ENCODE measurements at regions not wholly inside any gene's neighbourhood (a gene's known extent, or its start where the extent isn't known, plus 50 kb on each side); places are given as distances from the start of the nearest gene placed in this dataset.
"Not testable (repeated sequence)": the region's sequence is repeated elsewhere in the genome, so short reads cannot be mapped to it uniquely, and the experiment has no call there.

DNA sequence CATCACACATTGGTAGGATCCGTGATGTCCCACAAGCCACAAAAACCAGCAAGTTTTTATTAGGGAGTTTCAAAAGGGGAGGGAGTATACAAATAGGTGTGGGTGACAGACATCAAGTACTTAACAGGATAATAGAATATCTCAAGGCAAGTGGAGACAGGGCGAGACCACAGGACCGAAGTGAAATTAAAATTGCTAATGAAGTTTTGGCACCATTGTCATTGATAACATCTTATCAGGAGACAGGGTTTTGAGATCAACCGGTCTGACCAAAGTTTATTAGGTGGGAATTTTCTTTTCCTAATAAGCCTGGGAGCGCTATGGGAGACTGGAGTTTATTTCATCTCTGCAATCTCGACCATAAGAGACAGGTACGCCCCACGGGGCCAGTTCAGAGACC, 178.5 kb downstream of the OTOP1 start:
- DNase-seq, result not testable (repeated sequence)

GRCh38 chr4:4050781-4051180, 175.9 kb downstream of the OTOP1 start:
- DNase-seq, result not testable (repeated sequence)

DNA sequence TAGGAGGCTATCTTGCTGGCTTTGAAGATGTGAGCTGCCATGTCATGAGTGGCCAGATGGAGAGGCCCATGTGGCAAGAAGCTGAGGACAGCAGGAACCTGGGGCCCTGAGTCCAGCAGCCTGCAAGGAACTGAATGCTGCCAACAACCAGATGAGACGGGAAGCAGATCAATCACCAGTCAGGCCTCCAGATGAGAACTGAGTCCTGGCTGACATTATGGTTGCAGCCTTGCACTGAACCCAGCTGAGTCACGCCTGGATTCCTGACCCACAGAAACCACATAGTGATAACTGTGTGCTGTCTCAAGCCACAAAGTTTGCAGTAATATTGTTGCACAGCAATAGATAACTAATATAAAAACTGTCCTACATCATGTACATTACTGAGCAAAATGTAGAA, 173.8 kb downstream of the OTOP1 start:
- not testable (repeated sequence) for DNase-seq

- not testable (repeated sequence) for DNase-seq
Observed at GRCh38 chr4:4057226-4057625, 169.5 kb downstream of the OTOP1 start.

- not testable (repeated sequence) for DNase-seq
Observed at GRCh38 chr4:4084171-4084570, 142.6 kb downstream of the OTOP1 start.

- DNase-seq, result not testable (repeated sequence)
Observed at GRCh38 chr4:4089716-4090419, 136.9 kb downstream of the OTOP1 start.

DNA sequence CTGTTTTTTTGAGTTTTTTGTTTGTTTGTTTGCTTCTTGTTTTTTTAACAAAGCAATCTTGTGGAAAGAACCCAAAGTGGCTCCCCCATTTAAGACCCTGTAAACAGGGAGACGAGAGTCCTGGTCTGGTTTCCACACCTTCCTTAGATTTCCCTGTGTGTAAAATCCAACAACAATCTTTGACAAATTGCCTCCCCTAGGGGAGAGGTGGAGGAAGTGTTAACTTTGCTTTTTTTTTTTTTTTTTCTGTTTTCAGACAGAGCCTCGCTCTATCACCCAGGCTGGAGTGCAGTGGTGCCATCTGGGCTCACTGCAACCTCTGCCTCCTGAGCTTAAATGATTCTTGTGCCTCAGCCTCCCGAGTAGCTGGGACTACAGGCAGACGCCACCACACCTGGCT, 136.0 kb downstream of the OTOP1 start:
- not testable (repeated sequence) for DNase-seq

- not testable (repeated sequence) for DNase-seq
Observed at GRCh38 chr4:4092159-4092558, 134.6 kb downstream of the OTOP1 start.

GRCh38 chr4:4099610-4100009, 127.1 kb downstream of the OTOP1 start:
- DNase-seq, result not testable (repeated sequence)

DNA sequence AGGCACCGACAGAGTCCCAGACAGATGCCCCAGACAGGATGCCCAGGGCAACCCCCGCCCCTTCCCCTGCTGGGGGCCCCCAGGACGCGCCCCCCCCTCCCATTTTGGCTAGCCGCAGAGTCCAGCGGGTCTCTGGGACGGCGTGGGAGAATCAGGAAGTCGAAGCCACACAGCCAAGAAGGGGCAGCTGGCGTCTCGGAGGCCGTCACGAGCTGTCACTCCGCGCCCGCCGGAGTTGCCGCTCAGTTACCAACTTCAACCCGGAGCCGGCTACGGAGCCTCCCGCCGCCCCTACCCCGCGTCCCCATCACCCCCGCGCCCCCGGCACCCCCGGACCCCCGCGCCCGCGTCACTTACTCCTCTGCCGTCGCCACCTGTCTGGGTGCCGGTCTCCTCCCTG, 119.8 kb downstream of the OTOP1 start:
- DNase-seq, result not testable (repeated sequence)

DNA sequence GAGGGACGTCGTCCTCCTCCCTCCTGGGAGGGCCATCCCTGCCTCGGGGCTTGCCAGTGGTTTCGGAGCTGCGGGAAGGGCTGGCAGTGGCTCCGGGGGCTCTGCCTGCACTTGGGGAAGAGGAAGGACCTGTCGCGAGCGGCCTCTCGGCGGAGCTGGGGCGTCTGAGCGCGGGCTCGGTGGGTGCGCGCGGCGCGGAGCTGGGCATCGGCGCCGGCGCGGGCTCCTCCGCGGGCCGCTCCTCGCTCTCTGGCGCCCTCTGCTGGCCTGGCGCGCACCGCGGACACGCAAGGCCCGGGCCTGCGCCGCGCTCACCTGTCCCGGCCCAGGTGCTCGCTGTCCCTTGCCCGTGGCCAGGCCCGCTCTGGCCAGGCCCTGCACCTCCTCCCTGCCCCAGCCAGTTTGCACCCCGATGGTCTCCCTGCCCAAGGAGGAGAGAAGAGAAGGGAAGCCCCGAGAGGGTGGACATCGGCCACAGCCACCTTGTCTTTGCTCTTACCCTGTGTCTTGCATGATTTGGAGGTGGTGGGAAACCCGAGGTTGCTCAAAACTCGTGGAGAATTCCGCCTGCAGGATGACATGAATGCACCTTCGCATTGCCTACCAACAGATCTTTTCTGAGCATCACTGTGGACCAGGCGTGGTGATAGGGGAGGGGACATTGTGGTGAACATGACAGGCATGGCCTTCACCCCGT, 119.2 kb downstream of the OTOP1 start:
- not testable (repeated sequence) for DNase-seq

DNA sequence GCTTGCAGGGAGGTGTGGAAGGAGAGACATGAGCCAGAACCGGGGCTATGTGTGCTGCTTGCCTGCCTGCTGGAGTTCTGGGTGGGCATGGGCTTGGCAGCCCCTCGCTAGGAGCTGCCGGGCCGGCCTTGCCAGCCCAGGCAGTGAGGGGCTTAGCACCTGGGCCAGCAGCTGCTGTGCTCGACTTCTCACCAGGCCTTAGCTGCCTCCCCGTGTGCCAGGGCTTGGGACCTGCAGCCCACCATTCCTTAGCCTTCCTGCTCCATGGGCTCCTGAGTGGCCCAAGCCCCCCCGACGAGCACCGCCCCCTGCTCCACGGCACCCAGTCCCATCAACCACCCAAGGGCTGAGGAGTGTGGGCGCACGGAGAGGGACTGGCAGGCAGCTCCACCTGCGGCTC, 111.3 kb downstream of the OTOP1 start:
- not testable (repeated sequence) for DNase-seq

GRCh38 chr4:4116901-4117300, 109.8 kb downstream of the OTOP1 start:
- not testable (repeated sequence) for DNase-seq

DNA sequence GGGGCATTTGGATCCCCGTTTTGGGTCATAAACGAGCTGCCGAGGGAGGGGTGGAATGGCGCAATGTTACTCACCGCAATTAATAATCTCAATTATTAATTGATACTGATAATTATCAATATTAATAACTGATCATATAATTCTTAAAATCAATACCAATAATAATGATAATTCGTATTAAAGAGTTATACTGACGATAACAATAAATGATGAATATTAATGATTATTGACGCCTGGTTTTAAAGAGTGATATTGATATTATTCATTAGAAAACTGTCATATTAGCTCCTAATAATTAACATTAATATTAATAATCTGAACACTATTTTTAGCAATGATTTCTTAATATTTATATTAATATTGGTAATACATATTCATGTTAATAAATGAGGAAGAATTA, 92.4 kb downstream of the OTOP1 start:
- not testable (repeated sequence) for DNase-seq

DNA sequence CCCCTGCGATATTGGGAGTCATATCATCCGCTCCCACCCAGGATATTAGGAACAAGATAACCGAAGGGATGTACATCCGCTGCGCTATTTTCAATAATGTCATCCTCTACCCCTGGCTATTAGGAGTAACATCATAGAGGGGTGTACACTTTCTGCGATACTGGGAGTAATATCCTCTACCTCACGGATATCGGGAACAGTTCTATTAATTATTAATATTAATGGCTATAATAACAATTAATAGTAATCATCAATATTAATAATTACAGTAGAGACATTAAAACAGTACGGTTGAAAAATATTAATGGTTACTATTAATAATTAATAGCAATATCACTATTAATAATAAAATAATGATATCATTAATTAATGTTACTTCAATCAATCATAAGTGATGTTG, 90.1 kb downstream of the OTOP1 start:
- not testable (repeated sequence) for DNase-seq

Data from NCI-H1694 (cell line).